Left lobe of liver (tissue), 2 donors: ENCODE measurements at regions not wholly inside any gene's neighbourhood (a gene's known extent, or its start where the extent isn't known, plus 50 kb on each side); places are given as distances from the start of the nearest gene placed in this dataset.

Experiments used
- ATAC-seq: fragments of 200-7000 bp; cut with Tn5 transposase; one replicate; pipeline ENCODE4 v1.9.1; 2020; ENCODE audit warnings: mild to moderate bottlenecking, moderate library complexity
- DNase-seq: peaks from one replicate; pipeline ENCODE4 v3.0.0-alpha.2; 2020; ENCODE audit warnings: low spot score
- donor health status: DM: no; HTN: no; CAD: no; lungs with moderate emphysema.
- donor health status: DM: no; HTN: yes; CAD: no.

DNA sequence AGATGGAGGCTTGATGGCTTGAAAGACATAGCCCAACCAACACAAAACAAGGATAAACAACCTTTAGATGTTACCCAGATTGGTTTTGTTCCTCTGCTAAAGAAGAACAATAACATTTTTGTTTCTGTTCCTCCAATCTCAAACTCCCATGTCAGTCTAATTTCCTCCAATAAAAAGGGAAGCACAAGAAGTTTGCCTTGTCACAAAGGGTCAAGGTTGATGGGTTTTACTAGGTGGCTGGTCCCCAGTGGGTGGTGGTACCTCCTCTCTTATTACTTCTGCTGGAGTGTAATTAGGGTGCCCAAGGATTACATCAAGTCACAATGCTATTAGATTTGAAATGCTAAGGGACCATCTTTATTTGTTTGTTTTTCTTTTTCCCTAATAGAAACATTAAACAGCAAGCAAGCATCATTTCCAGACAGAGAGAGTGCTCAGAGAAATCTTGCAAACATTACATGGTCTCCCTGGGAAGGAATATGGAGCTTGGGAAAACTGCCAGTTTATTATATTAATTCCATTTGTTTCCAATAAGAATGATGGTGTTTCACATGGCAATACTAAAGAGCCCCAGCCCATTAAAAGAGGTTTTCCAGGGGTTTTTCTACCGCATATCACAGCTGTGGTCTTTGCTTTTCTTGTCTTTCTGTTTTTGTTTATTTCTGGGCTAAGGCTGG, 78.3 kb upstream of the AOAH start:
- no peak for ATAC-seq
- no peak for DNase-seq

DNA sequence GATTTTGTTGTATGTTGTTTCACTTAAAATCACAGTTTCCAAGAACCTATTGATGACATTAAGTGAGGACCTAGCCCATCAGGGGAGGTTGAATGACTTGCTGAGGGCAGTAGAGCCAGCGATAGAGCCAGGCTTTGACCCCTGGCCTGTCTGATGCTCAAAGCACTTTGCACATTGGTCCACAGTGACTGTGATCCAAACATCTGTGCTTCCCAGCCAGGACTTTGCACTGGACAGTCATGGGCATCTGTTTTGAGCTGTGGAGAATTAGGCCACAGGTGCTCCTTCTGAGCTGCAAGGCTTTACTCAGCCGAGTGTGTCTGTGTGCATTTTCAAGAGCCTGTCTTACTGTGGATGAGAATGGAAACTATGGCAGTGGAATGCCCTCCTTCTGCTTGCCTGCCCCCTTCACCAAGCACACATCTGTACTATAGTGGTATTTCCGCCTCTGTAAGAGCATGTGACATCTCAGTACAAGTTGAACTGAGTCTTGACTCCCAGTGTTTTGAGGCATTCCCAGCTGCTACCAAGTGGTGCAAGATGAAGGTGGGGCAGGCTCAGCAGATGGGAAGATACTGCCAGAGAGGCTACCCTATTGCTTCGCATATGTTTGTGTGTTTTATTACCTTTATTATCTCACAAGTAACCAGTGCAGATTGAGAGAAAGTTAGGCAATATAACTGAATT, 72.7 kb upstream of the AOAH start:
- DNase-seq, result peak; percentile 82
- peak; percentile 87 for ATAC-seq

DNA sequence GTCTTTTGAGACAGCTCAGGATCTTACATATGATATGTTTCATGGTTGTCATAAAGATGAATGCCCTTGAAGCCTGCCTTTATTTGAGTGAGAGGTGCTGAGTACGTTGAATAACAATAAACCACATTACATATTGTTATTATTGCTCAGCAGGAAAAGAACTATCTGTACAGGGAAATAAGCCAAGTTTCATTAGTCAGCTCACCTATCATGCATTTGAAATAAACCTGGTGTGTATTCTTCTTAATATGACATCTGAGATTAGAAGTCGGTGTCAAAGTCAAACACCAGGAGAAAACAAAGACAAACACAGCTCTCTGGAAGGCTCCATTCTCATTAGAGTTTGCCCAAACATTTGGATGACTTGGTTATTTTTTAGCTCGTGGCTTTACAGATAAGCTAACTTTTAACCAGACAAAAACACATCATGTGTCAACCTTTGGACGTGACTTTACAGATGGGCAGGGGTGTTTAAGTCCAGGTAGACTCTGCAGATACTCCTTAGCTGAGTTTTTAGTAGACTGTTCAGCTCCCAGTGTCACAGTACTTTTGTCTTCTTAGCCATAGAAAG, 71.2 kb upstream of the AOAH start:
- ATAC-seq (peak; percentile 81), DNase-seq (peak; percentile 52)

DNA sequence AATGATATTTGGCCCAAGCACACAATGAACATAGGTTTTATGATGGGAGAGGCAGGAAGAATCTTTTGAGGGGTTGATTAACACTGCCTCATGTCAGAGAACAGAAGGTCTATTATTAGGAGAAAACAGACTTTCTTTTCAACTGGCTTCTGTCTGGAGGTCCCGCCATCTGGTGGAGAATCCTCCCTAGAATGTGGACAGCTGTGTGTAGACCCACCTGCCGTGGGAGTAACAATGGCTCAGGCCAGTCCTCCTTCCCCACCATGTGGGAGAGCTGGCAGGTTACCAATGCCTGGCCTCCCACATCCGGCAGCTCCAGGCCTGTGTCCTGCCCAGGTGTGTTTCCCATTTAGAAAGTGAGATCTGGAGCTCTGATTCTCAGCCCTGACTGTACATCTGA, 70.4 kb upstream of the AOAH start:
- DNase-seq, result no peak
- ATAC-seq, result no peak

DNA sequence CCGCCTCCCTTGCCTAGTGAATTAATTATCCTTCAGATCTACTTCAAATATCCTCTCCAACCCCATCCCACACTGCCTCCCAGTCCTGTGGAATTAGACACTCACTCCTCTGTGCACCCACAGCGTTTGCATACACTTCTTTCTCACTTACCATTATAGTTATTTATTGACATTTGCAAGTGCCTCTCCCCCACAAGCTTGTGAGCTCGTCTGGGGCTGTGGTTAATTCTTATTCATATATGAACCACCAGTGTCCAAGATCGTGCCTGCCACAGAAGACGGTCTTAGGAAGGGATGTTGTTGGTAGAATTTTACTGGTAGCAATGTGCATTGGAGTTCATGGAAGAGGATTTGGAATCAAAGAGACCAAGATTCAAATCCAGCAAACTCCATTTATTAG, 68.1 kb upstream of the AOAH start:
- no peak for ATAC-seq
- no peak for DNase-seq

DNA sequence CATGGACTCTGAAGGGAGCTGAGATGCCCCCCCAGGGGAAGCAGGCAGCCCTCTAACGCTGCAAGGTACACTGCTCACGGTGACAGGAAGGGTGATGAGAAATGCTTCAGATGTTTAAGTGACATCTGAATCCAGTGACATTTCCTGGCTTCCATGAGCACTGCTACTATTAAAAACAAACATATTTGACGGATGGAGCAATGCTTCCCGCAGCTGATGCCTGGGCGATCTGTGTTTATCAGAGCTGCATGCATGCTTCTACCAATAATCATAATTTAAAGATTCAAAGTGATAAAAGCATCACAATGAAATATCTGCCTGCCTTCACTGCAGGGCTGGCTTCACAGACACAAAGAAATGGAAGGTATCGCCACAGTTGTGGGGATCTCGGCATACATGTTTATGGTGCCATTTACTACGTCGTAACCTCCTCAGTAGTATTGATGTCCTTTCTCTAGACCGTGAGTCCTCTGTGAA, 66.1 kb upstream of the AOAH start:
- ATAC-seq (no peak), DNase-seq (no peak)

DNA sequence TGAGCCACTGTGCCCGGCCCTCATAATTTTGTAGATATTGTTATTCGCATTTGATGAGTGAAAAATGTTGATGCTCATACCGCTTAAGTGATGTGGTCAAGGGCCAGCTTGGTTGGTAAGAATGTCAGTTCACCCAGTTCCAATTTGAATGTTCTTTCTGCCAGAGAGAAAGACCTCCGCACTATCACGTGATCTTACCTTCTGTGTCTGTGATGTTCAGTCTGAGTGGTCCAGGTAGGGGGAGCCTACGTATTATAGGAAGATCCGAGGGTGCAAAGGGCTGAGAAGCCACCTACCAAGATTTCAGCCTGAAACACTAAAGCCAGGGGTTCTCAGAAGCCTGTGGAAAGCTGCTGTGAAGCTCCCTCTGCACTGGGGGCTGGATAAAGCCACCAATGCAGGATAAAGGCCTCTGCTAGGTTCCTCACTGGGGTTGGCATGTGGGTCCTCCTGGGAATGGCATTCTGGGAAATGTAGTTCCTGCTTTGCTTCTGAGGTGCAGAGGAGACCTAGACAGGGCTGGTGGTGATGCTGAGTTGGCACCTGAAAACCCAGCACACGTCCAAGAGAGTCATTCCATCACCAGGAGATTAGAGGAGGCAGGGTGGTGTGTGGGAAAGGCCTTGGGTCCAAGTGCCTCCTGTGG, 64.7 kb upstream of the AOAH start:
- DNase-seq, result no peak
- ATAC-seq, result no peak

DNA sequence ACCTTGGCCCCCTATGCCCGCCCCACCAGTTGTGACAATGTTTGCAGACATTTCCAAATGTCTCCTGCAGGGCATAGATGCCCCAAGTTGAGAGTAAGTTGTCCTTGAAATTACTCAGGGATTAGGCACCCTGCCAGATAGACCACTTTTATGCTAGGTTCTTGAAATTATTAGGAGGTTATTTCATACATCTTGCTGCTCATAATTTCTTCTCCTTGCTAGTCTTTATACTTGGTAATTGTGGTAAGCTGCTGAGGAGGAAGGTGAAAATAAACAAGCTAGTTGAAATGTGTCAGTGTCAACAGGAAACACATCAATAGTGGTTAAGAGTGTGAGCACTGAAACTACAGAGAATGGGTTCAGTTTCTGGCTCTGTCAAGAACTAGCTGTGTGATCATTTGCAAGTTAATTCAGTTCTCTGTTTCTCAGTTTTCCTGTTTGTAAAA, 63.7 kb upstream of the AOAH start:
- DNase-seq (no peak), ATAC-seq (no peak)

DNA sequence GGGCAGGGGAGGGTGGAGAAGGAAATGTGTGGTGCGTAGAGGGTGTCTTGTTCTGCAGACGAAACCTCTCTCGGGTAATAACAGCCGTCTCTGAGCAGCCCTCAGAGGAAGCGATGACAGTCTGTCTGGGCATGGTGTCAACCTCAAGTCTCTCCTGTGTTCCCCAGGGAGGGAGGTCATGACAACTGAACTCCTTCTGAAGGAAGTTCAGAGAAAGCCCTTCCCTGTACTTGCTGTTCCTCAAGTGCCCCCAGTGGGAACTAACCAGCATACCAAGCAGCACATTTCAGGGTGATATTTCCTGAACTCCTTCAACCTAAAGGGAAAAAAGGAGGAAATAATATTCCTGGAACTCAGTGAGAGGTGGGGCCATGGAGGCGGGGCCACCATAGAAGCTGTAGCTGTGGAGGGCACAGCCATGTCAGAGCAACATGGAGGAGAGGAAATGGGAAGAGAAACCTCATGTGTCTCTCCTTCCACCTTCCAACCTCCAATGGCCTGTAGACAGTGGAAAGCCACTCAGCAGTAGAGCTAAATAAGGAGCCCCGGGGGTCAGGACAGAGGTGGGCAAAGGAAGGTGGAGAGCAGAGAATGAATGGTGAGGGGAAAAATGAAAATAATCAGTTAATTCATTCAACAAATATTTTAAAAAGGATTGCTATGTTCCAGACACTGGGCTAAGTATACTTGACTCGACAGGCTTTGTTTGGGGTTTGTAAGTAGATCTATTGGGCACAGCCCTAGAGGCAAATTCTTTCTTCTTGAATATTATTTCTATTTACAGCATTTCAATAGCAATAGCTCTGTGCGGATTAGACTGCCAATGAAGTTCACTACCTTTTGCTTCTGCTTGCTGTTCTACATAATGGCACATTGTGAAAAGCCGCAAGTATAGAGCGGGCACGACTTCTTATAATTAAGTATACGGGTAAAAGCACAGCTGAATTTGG, 61.0 kb upstream of the AOAH start:
- ATAC-seq (peak; percentile 66), DNase-seq (no peak)

DNA sequence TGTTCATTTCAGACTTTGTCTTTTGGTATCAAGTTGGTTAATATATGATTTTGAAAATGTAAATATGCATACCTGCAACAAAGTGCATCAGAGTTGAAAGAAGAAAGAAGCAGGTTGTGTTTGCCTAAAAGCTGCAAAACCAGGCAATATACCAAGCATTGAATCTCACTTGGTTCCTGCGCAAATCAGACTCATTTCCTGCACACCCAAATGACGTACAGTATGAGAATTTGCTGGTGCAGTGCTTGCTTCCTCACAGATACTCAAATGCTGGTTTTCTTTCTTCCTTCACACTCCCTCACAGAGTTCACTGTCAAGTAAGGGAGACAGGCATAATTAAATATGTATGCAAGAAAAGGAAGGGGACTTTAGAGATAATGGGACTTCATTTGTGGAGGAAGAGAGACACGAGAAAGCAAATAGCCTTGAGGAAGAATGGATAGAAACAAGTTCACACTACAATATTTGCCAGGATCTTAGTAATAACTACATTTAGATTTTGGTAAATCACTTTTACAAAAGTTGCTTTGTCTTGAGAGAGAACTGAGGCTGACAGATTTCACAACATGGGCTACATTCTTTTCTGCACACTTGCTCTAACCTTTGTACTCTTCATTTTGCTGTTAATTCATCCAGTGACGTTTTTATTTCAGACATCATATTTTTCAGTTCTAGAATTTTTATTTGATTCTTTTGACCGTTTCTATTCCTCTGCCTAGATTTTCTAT, 56.9 kb upstream of the AOAH start:
- DNase-seq (no peak), ATAC-seq (no peak)

DNA sequence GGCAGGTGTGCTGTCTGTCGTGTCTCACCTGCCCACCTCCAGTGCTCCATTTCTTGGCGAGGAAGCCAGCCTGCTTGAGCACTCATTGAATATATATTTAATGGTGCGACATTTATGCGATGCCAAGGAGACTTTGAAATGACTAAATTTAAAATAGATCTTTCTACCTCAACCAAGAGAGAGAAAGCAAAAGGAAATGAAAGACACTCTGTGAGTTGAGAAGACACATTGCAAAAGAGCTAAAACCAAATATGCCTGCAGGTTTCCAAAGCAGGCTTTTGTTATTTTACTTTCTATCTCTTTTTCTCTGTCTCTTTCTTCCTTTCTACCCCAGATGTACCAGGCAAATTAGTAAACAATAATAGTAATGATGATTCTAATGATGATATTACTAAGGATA, 53.6 kb upstream of the AOAH start:
- DNase-seq (no peak), ATAC-seq (no peak)

DNA sequence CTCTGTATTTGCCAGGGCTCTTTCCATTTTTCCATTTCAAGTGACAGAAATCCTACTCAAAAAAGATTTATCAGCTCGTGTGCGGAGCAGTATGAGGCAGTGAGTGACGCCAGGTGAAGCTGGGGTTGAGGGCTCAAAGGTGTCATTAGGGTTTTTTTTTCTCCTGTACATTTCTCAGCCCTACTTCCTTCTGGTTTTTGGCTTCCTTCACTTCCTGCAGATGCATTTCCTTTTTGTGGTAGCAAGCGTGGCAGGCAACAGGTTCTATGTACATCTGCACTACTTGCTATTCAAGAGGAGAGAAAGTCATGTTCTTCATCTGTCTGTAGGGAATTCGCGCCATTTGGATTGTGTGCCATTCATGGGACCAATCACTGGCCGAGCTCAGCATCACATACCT, 52.8 kb upstream of the AOAH start:
- DNase-seq, result no peak
- no peak for ATAC-seq

DNA sequence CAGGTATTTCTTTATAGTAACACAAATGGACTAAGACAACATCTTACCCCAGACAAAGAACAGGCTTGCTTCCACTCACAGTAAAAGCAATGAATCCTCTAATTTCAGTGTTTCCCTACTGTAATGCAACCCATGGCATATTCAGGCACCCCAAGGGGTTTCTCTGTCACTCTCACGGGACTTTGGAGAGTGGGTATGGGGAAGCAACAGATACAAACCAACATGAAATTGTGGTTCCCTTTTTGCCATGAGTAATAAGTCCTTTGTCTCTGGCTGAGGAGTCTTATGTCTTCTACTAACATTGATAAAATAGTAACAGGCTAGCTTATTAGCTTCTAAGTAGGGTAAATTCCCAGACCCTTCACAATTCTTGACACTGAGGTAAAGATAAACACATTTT, 51.4 kb upstream of the AOAH start:
- DNase-seq, result no peak
- peak; percentile 23 for ATAC-seq

DNA sequence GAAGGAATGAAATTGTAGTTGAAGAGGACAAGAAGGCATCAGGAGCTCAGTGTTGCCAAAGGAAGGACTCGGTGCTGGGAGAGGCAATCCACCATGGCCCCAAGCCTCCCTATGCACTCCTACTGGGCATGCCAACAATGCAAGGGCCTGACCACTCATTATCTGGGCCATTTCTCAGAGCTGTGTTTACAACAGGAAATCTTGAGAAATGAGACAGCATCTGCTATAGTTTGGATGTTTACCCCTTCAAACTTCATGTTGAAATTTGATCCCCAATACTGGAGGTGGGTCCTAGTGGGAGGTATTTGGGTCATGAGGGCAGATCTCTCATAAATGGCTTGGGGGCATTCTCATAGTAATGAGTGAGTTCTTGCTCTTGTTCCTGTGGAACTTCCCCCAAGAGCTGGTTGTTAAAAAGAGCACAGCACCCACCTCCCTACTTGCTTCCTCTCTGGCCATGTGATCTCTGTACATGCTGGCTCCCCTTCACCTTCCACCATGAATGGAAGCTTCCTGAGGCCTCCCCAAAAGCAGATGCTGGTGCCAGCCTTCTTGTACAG, 50.8 kb upstream of the AOAH start:
- DNase-seq (no peak), ATAC-seq (no peak)
